ENCODE measurements at regions not wholly inside any gene's neighbourhood (a gene's known extent, or its start where the extent isn't known, plus 50 kb on each side); places are given as distances from the start of the nearest gene placed in this dataset.

GRCh38 chr1:83531521-83532309 lies 467.2 kb downstream of the TTLL7 start:
- H3K4me1 ChIP-seq: peaks cover 0 to 5% (median 0%) of the 10 kb centered on the region in 4 donors
- no peaks in the 10 kb centered on the region for H3K36me3 ChIP-seq
- H3K27me3 ChIP-seq: no peaks in the 10 kb centered on the region
- no peak overlapping the region for H3K27ac ChIP-seq
- WGBS, 2 donors: 85% methylated on average over 2 of the region's 2 CpGs
- intact Hi-C loops (cut with DNase I): no loop called here
- TF ChIP-seq EP300 (IDR thresholded peaks at IDR 0.05) (no peak), POLR2AphosphoS5 (IDR thresholded peaks at IDR 0.05) (no peak), POLR2A (IDR thresholded peaks at IDR 0.05) (no peak), CTCF (IDR thresholded peaks at IDR 0.05) (no peak)
- H3K4me3 ChIP-seq: no peak overlapping the region
- no peak for DNase-seq
- H3K9me3 ChIP-seq: no peaks in the 10 kb centered on the region

GRCh38 chr1:83530506-83530905 lies 468.4 kb downstream of the TTLL7 start:
- intact Hi-C loops (cut with DNase I): no loop called here
- Histone ChIP-seq H3K27ac (no peak overlapping the region), H3K36me3 (no peaks in the 10 kb centered on the region), H3K9me3 (no peaks in the 10 kb centered on the region), H3K4me3 (no peak overlapping the region), H3K27me3 (no peaks in the 10 kb centered on the region), H3K4me1 (peaks cover 0 to 5% (median 0%) of the 10 kb centered on the region in 4 donors)
- no peak for DNase-seq
- TF ChIP-seq POLR2A (IDR thresholded peaks at IDR 0.05) (no peak), CTCF (IDR thresholded peaks at IDR 0.05) (no peak), EP300 (IDR thresholded peaks at IDR 0.05) (no peak), POLR2AphosphoS5 (IDR thresholded peaks at IDR 0.05) (no peak)
- 95 to 96% methylated on average over 8 of the region's 8 CpGs for WGBS, 2 donors

- Histone ChIP-seq H3K9me3 (no peaks in the 10 kb centered on the region), H3K36me3 (no peaks in the 10 kb centered on the region), H3K4me3 (no peak overlapping the region), H3K27ac (no peak overlapping the region), H3K27me3 (no peaks in the 10 kb centered on the region), H3K4me1 (peaks cover 0 to 5% (median 0%) of the 10 kb centered on the region in 4 donors)
- intact Hi-C loops (cut with DNase I): no loop called here
- DNase-seq: no peak
- TF ChIP-seq POLR2A (IDR thresholded peaks at IDR 0.05) (no peak), POLR2AphosphoS5 (IDR thresholded peaks at IDR 0.05) (no peak), CTCF (IDR thresholded peaks at IDR 0.05) (no peak), EP300 (IDR thresholded peaks at IDR 0.05) (no peak)
Measured at GRCh38 chr1:83527987-83528386, 470.9 kb downstream of the TTLL7 start.

- Histone ChIP-seq H3K4me1 (no peaks in the 10 kb centered on the region), H3K4me3 (no peak overlapping the region), H3K36me3 (no peaks in the 10 kb centered on the region), H3K9me3 (peaks cover 0 to 3% (median 0%) of the 10 kb centered on the region in 4 donors), H3K27ac (no peak overlapping the region), H3K27me3 (no peaks in the 10 kb centered on the region)
- WGBS, 2 donors: 39 to 46% methylated on average over 1 of the region's 1 CpG
- no peak for TF ChIP-seq EP300 (IDR thresholded peaks at IDR 0.05)
- no peak for TF ChIP-seq POLR2AphosphoS5 (IDR thresholded peaks at IDR 0.05)
- TF ChIP-seq POLR2A (IDR thresholded peaks at IDR 0.05): no peak
- TF ChIP-seq CTCF (IDR thresholded peaks at IDR 0.05): no peak
- DNase-seq: no peak
- intact Hi-C loops (cut with DNase I): no loop called here
Measured at GRCh38 chr1:83520797-83521196, 478.1 kb downstream of the TTLL7 start.

GRCh38 chr1:83516369-83516768 lies 482.6 kb downstream of the TTLL7 start:
- intact Hi-C loops (cut with DNase I): no loop called here
- peaks cover 0 to 12% (median 2%) of the 10 kb centered on the region in 4 donors for H3K4me1 ChIP-seq
- no peaks in the 10 kb centered on the region for H3K36me3 ChIP-seq
- H3K27me3 ChIP-seq: no peaks in the 10 kb centered on the region
- no peak overlapping the region for H3K4me3 ChIP-seq
- peaks cover 0 to 3% (median 0%) of the 10 kb centered on the region in 4 donors for H3K9me3 ChIP-seq
- TF ChIP-seq CTCF (IDR thresholded peaks at IDR 0.05): no peak
- WGBS, 2 donors: 85 to 89% methylated on average over 2 of the region's 2 CpGs
- no peak for DNase-seq
- no peak overlapping the region for H3K27ac ChIP-seq
